HCT116 (cell line): ENCODE measurements at regions not wholly inside any gene's neighbourhood (a gene's known extent, or its start where the extent isn't known, plus 50 kb on each side); places are given as distances from the start of the nearest gene placed in this dataset.
"Not testable (repeated sequence)": the region's sequence is repeated elsewhere in the genome, so short reads cannot be mapped to it uniquely, and the experiment has no call there.

ENCODE experiments used
- ATAC-seq: fragments of 200-7000 bp; cut with Tn5 transposase; 2 replicates; pipeline ENCODE4 v1.9.1; 2020; ENCODE audit warnings: mild to moderate bottlenecking, moderate library complexity
- BruUV-seq: library from RNA; stranded (reverse); fragments of 400-500 nt; replicated peaks from 2 replicates; lab custom pipeline; 2021; lab: Mats Ljungman, UMichigan
- CTCF ChIA-PET: fragments of 300-600 bp; sonication (Branson Sonifier 250); formaldehyde crosslinking; loops from one replicate; lab custom pipeline; 2021; ENCODE audit warnings: antibody characterized with exemption; lab: Charles Lee
- POLR2A ChIA-PET: fragments of 300-600, 350-600 bp; sonication (Branson Sonifier 250); formaldehyde crosslinking; loops from one replicate; lab custom pipeline; 2021; ENCODE audit warnings: antibody characterized with exemption; lab: Charles Lee
- RAD21 ChIA-PET, 2 experiments: fragments of 300-600 bp; sonication (Branson Sonifier 250); formaldehyde crosslinking; loops; one replicate each; lab custom pipeline; 2023; ENCODE audit warnings: low total read pairs in 2 of 2; ENCODE audit not compliant: uncharacterized antibody in 2 of 2, unreplicated experiment in 2 of 2, low non-redundant PET in 1 of 2; lab: Charles Lee
- DNase-seq: peaks from one replicate; pipeline ENCODE4 v3.0.0-alpha.2; 2010; ENCODE audit warnings: low read depth, low spot score
- H2AFZ ChIP-seq: fragments of 200-600 bp; shearing (Covaris generic), sonication (generic); 2 replicates; pipeline ENCODE4 v1.6.1; 2017; ENCODE audit warnings: low read depth, mixed run types, mixed read lengths, antibody characterized with exemption, low read length; ENCODE audit not compliant: poor library complexity, severe bottlenecking
- H3K27ac ChIP-seq: 2 replicates; pipeline ENCODE4 v1.5.1; 2012; ENCODE audit warnings: low read depth, low read length
- H3K27me3 ChIP-seq: fragments of 200-600 bp; sonication (generic); 2 replicates; pipeline ENCODE4 v1.6.1; 2016; ENCODE audit warnings: mixed run types, low read length, mixed read lengths; ENCODE audit not compliant: insufficient read depth
- H3K36me3 ChIP-seq, 2 experiments: fragments of 200-500 bp in 1 of 2; fragments of 200-600 bp in 1 of 2; sonication (Bioruptor generic) in 1 of 2; sonication (generic) in 1 of 2; 2 replicates each; pipeline versions ENCODE4 v1.5.1 to v1.6.1; 2014 to 2016; ENCODE audit warnings: low read length in 2 of 2, inconsistent platforms in 1 of 2, mixed read lengths in 1 of 2, mixed run types in 1 of 2; ENCODE audit not compliant: insufficient read depth in 2 of 2, control insufficient read depth in 1 of 2
- H3K4me1 ChIP-seq, 2 experiments: fragments of 200-600 bp in 1 of 2; sonication (generic) in 1 of 2; 2 replicates each; pipeline versions ENCODE4 v1.5.1 to v1.6.1; 2012 to 2017; ENCODE audit warnings: low read length in 2 of 2, inconsistent platforms in 1 of 2, mild to moderate bottlenecking in 1 of 2, mixed read lengths in 1 of 2, mixed run types in 1 of 2, moderate library complexity in 1 of 2; ENCODE audit not compliant: insufficient read depth in 2 of 2, control insufficient read depth in 1 of 2
- H3K4me2 ChIP-seq: fragments of 200-600 bp; sonication (generic); 2 replicates; pipeline ENCODE4 v1.6.1; 2017; ENCODE audit warnings: mixed run types, low read length, mixed read lengths
- H3K4me3 ChIP-seq, 2 experiments: fragments of 200-600 bp in 1 of 2; sonication (generic) in 1 of 2; replicated peaks in 1 of 2; 2 replicates each; pipeline ENCODE4 v1.5.1; 2011 to 2016; ENCODE audit warnings: low read length in 2 of 2, control low read depth in 1 of 2, low read depth in 1 of 2, mild to moderate bottlenecking in 1 of 2, mixed read lengths in 1 of 2, mixed run types in 1 of 2
- H3K79me2 ChIP-seq: fragments of 200-600 bp; sonication (generic); 2 replicates; pipeline ENCODE4 v1.6.1; 2017; ENCODE audit warnings: mild to moderate bottlenecking, mixed run types, low read length, moderate library complexity, mixed read lengths; ENCODE audit not compliant: insufficient read depth
- H3K9ac ChIP-seq: fragments of 200-600 bp; sonication (generic); 2 replicates; pipeline ENCODE4 v1.6.1; 2016; ENCODE audit warnings: low read length, mixed read lengths
- H3K9me2 ChIP-seq: fragments of 200-600 bp; sonication (generic), shearing (Covaris generic); 2 replicates; pipeline ENCODE4 v1.6.1; 2017; ENCODE audit warnings: mixed run types, mild to moderate bottlenecking, moderate library complexity; ENCODE audit not compliant: insufficient read depth
- H3K9me3 ChIP-seq, 2 experiments: fragments of 200-500 bp in 1 of 2; fragments of 200-600 bp in 1 of 2; sonication (Bioruptor generic) in 1 of 2; sonication (generic) in 1 of 2; 2 replicates each; pipeline ENCODE4 v1.6.1; 2014 to 2017; ENCODE audit warnings: low read length in 2 of 2, mixed read lengths in 2 of 2, inconsistent platforms in 1 of 2, low read depth in 1 of 2, mild to moderate bottlenecking in 1 of 2, mixed run types in 1 of 2, moderate library complexity in 1 of 2; ENCODE audit not compliant: control insufficient read depth in 1 of 2, insufficient read depth in 1 of 2
- H4K20me1 ChIP-seq: fragments of 200-600 bp; sonication (generic), shearing (Covaris generic); 2 replicates; pipeline ENCODE4 v1.6.1; 2017; ENCODE audit warnings: mixed run types, mild to moderate bottlenecking, moderate library complexity; ENCODE audit not compliant: insufficient read depth
- ATF3 ChIP-seq: IDR thresholded peaks from 2 replicates; pipeline ENCODE4 v1.6.1; 2012
- CBX3 ChIP-seq: IDR thresholded peaks from 2 replicates; pipeline ENCODE4 v1.6.1; 2012; ENCODE audit warnings: low read depth
- EZH2phosphoT487 ChIP-seq: fragments of 200-600 bp; IDR thresholded peaks from 2 replicates; pipeline ENCODE4 v1.6.1; 2018; ENCODE audit warnings: antibody characterized with exemption, borderline replicate concordance
- JUND ChIP-seq: IDR thresholded peaks from 2 replicates; pipeline ENCODE4 v1.6.1; 2012
- REST ChIP-seq: IDR thresholded peaks from 2 replicates; pipeline ENCODE4 v1.6.1; 2012; ENCODE audit warnings: low read depth
- SP1 ChIP-seq: IDR thresholded peaks from 2 replicates; pipeline ENCODE4 v1.6.1; 2012; ENCODE audit warnings: low read depth
- SRF ChIP-seq: IDR thresholded peaks from 2 replicates; pipeline ENCODE4 v1.6.1; 2012; ENCODE audit warnings: low read depth
- TCF7L2 ChIP-seq: IDR thresholded peaks from 2 replicates; pipeline ENCODE4 v1.7.0; 2011; ENCODE audit warnings: borderline replicate concordance, inconsistent platforms; ENCODE audit not compliant: insufficient read depth, insufficient read length; ENCODE audit errors: extremely low read depth
- YY1 ChIP-seq: IDR thresholded peaks from 2 replicates; pipeline ENCODE4 v1.6.1; 2011; ENCODE audit warnings: low read length, low read depth, moderate library complexity, mild to moderate bottlenecking; ENCODE audit not compliant: insufficient replicate concordance; ENCODE audit errors: extremely low read depth
- ZBTB33 ChIP-seq: IDR thresholded peaks from 2 replicates; pipeline ENCODE4 v1.6.1; 2011; ENCODE audit warnings: mild to moderate bottlenecking, low read length, moderate library complexity; ENCODE audit not compliant: insufficient replicate concordance; ENCODE audit errors: extremely low read depth
- ZFX ChIP-seq: fragments of 450-650 bp; IDR thresholded peaks from 2 replicates; pipeline ENCODE4 v1.6.1; 2017
- ZNF274 ChIP-seq: fragments of 200-500 bp; sonication (Bioruptor generic); IDR thresholded peaks from 2 replicates; pipeline ENCODE4 v1.6.1; 2014; ENCODE audit warnings: mild to moderate bottlenecking, low read depth, low read length, inconsistent platforms
- intact Hi-C: fragments of 100-400 bp; cut with micrococcal nuclease; formaldehyde crosslinking; loops from 2 replicates; pipeline ENCODE4 v1.10.0; 2022

DNA sequence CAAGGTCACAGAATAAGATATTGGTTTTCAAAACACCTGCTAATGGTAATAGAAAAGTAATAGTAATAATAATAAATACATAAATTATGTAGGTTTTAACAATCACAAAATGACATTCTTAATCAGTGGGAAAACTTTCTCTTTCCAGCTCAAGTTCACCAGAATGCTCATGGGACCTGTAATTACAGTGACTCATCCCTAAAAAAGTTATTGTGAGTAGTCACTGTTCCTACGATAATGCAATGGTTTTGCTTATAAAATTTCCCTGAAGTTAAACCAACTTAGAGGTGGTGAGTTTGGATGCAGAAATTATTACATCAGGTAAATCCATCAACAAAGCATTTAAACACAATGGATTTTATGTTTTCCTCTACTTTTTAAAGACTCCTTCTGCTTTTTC is 502.3 kb downstream of the PID1 start:
- Histone ChIP-seq H3K4me3 (no peak overlapping the region), H3K4me2 (no peak overlapping the region)
- ATAC-seq: no peak
- TF ChIP-seq REST (no peak), YY1 (no peak), JUND (no peak), EZH2phosphoT487 (no peak), ZNF274 (no peak), CBX3 (no peak), TCF7L2 (no peak), SRF (no peak), ZFX (no peak), ATF3 (no peak), ZBTB33 (no peak), SP1 (no peak)
- TF ChIP-seq, all 23 proteins: peak for 0
- intact Hi-C loops: no loop called here
- Histone ChIP-seq H3K9me3 (no peaks in the 10 kb centered on the region), H2AFZ (no peak overlapping the region), H3K79me2 (no peaks in the 10 kb centered on the region), H3K4me1 (no peaks in the 10 kb centered on the region), H3K36me3 (no peaks in the 10 kb centered on the region), H3K27ac (no peak overlapping the region), H3K9me2 (no peaks in the 10 kb centered on the region), H3K9ac (no peak overlapping the region), H3K27me3 (no peaks in the 10 kb centered on the region), H4K20me1 (no peaks in the 10 kb centered on the region)
- BruUV-seq: no TSS peak
- RAD21 ChIA-PET: no interaction called here
- CTCF ChIA-PET: no interaction called here
- POLR2A ChIA-PET: no interaction called here
- no peak for DNase-seq

GRCh38 chr2:228768141-228768540 is 502.9 kb downstream of the PID1 start:
- BruUV-seq, H2AFZ ChIP-seq, DNase-seq, H3K27ac ChIP-seq, H3K4me2 ChIP-seq, H4K20me1 ChIP-seq, H3K9ac ChIP-seq, H3K79me2 ChIP-seq, ATAC-seq, H3K36me3 ChIP-seq, RAD21 ChIA-PET, CTCF ChIA-PET, H3K4me1 ChIP-seq, H3K9me2 ChIP-seq, POLR2A ChIA-PET, H3K9me3 ChIP-seq, H3K4me3 ChIP-seq, intact Hi-C loops, H3K27me3 ChIP-seq: not testable (repeated sequence)
